Hypothalamus (tissue), 51 donors: ENCODE measurements at regions not wholly inside any gene's neighbourhood (a gene's known extent, or its start where the extent isn't known, plus 50 kb on each side); places are given as distances from the start of the nearest gene placed in this dataset.
"Not testable (repeated sequence)": the region's sequence is repeated elsewhere in the genome, so short reads cannot be mapped to it uniquely, and the experiment has no call there.

Source experiments
- DNase-seq, 51 donors: peaks; one replicate each; lab custom pipeline; 2025; lab: John Stamatoyannopoulos, UW

DNA sequence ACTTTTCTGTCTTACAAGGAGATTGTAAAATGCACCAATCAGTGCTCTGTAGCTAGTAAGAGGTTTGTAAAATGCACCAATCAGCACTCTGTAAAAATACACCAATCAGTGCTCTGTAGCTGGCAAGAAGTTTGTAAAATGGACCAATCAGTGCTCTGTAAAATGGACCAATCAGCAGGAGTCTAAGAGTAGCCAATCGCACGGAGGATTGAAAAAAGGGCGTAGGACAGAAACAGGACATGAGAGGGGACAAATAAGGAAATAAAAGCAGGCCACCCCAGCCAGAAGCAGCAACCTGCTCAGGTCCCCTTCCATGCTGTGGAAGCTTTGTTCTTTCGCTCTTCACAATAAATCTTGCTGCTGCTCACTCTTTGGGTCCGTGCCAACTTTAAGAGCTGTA lies 199.1 kb upstream of the TRPC7 start:
- not testable (repeated sequence) for DNase-seq

DNA sequence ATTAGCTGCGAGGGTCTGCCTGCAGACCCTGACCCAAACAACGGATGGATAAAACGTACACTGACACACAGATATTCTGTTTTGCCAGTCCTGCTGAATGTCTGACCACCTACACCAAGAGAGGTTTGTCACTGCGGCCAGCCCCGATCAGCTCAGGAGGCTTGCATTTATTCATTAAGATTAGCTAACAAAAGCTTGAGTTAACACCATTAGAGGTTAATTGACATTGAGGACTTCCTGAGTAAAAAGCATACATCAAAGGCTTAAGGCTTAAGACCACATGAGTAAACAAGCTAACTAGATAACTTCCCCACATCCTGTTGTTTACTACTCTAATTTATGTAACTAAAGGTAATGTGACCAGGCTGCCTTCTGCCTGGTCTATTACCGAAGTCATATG lies 198.1 kb upstream of the TRPC7 start:
- no peak for DNase-seq

GRCh38 chr5:136560126-136560525 lies 194.8 kb upstream of the TRPC7 start:
- no peak for DNase-seq

- no peak for DNase-seq
Observed at GRCh38 chr5:136559651-136560050, 194.3 kb upstream of the TRPC7 start.

GRCh38 chr5:136547096-136547495 lies 181.8 kb upstream of the TRPC7 start:
- not testable (repeated sequence) for DNase-seq

DNA sequence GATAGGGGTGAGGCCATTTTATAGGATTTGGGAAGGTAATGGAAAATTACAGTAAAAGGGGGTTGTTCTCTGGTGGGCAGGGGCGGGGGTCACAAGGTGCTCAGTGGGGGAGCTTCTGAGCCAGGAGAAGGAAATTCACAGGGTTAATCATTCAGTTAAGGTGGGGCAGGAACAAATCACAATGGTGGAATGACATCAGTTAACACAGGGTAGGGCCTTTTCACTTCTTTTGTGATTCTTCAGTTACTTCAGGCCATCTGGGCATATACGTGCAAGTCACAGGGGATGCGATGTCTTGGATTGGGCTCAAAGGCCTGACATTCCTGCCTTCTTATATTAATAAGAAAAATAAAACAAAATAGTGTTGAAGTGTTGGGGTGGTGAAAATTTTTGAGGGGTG lies 181.1 kb upstream of the TRPC7 start:
- DNase-seq = not testable (repeated sequence)

DNA sequence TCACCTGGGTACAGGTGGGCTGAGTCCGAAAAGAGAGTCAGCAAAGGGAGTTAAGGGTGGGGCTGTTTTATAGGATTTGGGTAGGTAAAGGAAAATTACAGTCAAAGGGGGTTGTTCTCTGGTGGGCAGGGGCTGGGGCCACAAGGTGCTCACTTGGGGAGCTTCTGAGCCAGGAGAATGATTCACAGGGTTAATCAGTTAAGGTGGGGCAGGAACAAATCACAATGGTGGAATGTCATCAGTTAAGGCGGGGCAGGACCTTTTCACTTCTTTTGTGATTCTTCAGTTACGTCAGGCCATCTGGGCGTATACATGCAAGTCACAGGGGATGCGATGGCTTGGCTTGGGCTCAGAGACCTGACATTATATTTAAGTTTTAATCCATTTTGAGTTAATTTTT lies 179.7 kb upstream of the TRPC7 start:
- not testable (repeated sequence) for DNase-seq

DNA sequence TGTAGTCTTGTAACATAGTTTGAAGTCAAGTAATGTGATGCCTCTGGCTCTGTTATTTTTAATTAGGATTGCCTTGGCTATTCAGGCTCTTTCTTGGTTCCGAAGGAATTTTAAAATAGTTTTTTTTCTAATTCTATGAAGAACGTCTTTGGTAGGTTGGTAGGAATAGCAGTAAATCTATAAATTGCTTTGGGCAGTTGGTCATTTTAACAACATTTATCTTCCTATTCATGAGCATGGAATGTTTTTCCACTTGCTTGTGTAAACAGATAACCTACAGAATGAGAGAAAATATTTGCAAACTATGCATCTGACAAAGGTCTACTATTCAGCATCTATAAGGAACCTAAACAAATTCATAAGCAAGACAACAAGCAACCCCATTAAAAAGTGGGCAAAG lies 173.2 kb upstream of the TRPC7 start:
- no peak for DNase-seq

- DNase-seq = no peak
Observed at GRCh38 chr5:136529081-136529480, 163.7 kb upstream of the TRPC7 start.

DNA sequence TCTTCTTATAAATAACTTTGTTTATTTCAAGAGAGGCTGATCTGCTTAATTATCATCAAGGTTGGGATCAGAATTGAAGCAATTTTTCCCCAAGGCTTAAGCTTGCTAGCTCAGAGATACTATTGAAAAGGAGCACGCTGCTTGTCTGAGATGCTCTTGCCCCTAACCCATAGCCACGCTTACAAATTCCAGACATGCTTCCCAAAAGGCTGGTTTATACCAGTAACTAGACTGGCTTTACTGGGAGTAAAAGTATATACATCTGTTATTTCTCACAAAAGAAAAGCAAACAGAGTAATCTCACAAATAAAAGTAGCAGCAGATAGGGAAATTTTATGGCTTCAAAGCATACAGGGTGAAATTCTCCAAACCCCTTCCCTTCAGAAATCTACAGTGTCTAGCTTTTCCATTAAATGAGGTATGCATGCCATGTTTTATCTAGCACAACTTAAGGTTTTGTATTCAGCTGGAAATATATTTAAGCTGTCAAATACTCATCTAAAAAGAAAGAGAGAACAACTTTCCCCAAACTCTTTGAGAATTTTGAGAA lies 163.2 kb upstream of the TRPC7 start:
- DNase-seq = no peak

DNA sequence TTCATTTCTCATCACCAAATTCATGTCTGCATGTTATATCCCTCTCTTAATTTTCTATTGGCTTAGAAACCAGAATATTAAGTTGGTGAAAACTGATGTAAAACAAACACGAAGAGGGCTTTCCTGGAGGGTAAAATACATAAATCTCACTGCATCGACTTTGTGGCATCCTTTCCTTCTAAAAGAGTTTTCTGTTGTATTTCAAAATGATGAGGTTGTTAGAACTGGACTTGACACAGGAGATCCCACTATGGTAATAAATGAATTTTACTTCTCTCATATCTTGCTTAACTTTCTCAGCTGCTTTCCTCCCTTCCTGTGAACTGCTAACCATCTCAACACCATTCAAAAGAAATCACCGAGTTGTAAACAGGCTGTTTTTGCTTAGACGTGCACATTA lies 162.0 kb upstream of the TRPC7 start:
- no peak for DNase-seq

GRCh38 chr5:136526791-136527190 lies 161.4 kb upstream of the TRPC7 start:
- DNase-seq = peak in 1 of 51 donors; percentile 0

GRCh38 chr5:136526021-136526420 lies 160.7 kb upstream of the TRPC7 start:
- no peak for DNase-seq

- no peak for DNase-seq
Observed at GRCh38 chr5:136525597-136525996, 160.3 kb upstream of the TRPC7 start.

DNA sequence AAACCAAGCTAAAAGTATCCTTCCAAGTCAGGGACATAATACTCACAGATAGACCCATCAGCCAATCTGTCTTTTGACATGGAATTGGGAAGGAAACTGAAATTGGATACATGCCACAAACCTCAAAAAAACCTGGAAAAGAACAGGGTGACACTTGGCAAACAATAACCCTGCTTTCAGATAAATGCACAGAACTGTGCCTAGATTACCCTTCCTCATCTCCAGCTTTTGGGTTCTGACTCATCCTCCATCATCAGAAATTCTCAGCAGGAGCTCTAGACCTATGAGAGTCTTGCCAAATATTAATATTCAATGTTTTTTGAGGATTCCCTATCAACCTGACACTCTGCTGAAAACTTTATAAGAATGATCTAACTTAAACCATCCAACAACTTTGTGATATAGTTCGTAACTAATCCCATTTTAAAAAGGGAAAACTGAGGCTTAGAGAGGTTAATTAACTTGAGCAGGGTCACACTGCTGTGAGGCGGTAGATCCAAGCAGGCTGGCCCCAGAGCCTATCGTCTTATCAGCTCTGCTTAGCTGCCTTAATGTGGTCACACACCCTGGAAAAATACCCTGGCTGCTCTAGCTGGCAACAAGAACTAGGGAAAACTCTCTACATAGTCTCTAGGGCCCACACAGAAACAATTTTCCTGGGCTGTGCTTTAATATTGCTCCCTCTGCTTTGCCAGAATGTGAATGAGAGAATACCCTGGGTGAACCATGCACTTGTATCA lies 157.0 kb upstream of the TRPC7 start:
- DNase-seq = no peak

DNA sequence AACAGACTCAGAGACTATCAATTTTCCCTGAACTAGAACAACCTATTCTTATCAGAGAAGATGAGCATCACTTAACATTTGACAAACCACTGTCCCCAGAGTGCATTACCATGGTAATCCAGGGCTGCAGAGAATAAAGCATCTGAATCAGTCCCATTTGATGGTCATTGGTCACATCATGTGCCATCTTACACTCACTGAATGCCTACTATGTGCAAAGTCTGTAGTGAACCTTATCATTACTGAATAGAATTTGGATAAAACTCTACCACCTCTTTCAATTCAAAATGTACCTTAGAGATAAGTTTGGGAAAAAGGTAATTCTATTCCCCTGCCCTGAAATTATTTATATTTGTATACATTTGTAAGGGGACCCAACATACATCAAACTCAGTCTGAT lies 156.4 kb upstream of the TRPC7 start:
- DNase-seq = no peak

DNA sequence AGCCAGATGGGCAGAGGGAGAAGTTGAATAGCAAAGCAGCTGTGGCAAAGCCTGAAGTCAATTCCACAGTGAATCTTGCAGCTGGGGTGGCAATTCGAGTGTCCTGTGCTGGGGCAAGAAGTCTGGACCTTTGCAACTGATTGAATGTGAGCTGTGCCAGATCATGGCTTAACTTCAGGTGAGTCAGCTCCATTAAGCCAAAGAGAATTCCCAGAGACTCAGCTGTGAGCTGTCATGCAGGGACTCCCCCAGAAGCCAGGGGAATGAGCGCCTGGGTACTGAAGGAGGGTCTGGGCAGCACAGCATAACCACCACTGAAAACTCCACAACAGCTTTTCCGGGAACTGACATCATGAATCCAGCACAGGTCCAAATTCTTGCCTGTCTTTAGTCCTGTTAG lies 153.5 kb upstream of the TRPC7 start:
- no peak for DNase-seq

GRCh38 chr5:136518174-136518573 lies 152.8 kb upstream of the TRPC7 start:
- no peak for DNase-seq

- no peak for DNase-seq
Observed at GRCh38 chr5:136517755-136518154, 152.4 kb upstream of the TRPC7 start.

- no peak for DNase-seq
Observed at GRCh38 chr5:136516637-136517036, 151.3 kb upstream of the TRPC7 start.

DNA sequence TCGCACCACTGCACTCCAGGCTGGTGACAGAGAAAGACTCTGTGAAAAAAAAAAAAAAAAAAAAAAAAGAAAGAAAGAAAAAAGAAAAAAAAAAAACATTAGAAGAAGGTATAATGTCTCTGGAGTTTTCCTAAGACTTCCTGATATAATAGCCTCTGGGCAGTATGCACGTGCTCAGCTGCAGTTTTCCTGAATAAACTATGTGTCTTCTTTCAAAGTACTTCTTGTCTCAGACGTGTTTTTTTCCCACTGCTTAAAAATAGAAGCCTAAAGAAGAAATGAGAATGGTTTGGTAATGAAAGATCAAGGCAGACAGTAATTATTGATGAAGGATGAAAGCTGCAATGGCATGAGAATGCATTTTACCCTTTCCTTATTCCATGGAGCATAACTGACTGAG lies 148.1 kb upstream of the TRPC7 start:
- DNase-seq = no peak

DNA sequence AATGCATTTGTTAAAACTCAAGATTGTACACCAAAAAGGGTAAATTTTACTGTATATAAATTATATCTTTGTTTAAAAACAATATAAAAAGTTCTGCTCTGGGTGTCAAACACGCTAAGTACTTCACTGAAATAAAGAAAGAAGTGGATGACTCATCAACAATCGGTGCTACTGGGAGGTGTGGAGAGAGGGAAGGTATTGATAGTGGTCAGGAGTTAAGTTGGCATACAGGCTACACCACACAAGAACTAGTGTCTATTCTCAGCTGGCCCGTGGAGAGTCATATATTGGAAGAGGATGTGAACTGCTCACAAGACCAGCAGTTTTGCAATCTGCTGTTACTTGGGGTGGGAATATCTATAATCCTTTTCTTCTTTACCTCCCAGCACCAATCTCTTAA lies 145.7 kb upstream of the TRPC7 start:
- DNase-seq = no peak

- no peak for DNase-seq
Observed at GRCh38 chr5:136510481-136510880, 145.1 kb upstream of the TRPC7 start.
